WTC11 (cell line): ENCODE measurements at regions not wholly inside any gene's neighbourhood (a gene's known extent, or its start where the extent isn't known, plus 50 kb on each side); places are given as distances from the start of the nearest gene placed in this dataset.

Source experiments
- ATAC-seq: fragments of 200-7000 bp; cut with Tn5 transposase; 2 replicates; pipeline ENCODE4 v1.10.0; 2021; ENCODE audit warnings: mild to moderate bottlenecking, moderate library complexity
- CTCF ChIA-PET: fragments of 300-600 bp; sonication (Branson Sonifier 250); formaldehyde crosslinking; loops from one replicate; lab custom pipeline; 2021; ENCODE audit warnings: antibody characterized with exemption; lab: Charles Lee
- POLR2A ChIA-PET: fragments of 350-600 bp; sonication (Branson Sonifier 250); formaldehyde crosslinking; loops from one replicate; lab custom pipeline; 2021; ENCODE audit warnings: antibody characterized with exemption; lab: Charles Lee
- DNase-seq: peaks from one replicate; pipeline ENCODE4 v3.0.0; 2021; ENCODE audit warnings: low spot score
- H3K27ac Mint-ChIP-seq: 2 replicates; pipeline ENCODE4 v1.8.0; 2021; ENCODE audit warnings: mixed read lengths
- H3K27me3 Mint-ChIP-seq: 2 replicates; pipeline ENCODE4 v1.8.0; 2021; ENCODE audit warnings: low read depth, mild to moderate bottlenecking, moderate library complexity, mixed read lengths
- H3K36me3 Mint-ChIP-seq: 2 replicates; pipeline ENCODE4 v1.8.0; 2021; ENCODE audit warnings: mixed read lengths
- H3K4me1 Mint-ChIP-seq: 2 replicates; pipeline ENCODE4 v1.8.0; 2022; ENCODE audit warnings: mixed read lengths
- H3K4me3 Mint-ChIP-seq: 2 replicates; pipeline ENCODE4 v1.8.0; 2021; ENCODE audit warnings: mild to moderate bottlenecking, moderate library complexity, mixed read lengths
- H3K9me3 Mint-ChIP-seq: 2 replicates; pipeline ENCODE4 v1.8.0; 2021; ENCODE audit warnings: mixed read lengths
- ATF1 ChIP-seq: sonication (generic); formaldehyde crosslinking; IDR thresholded peaks from 2 replicates; pipeline ENCODE4 v1.8.1; 2023; ENCODE audit warnings: mild to moderate bottlenecking, moderate library complexity, missing genetic modification reagents
- EMX1 ChIP-seq: fragments of 250-450 bp; sonication (Bioruptor Pico); IDR thresholded peaks from 2 replicates; pipeline ENCODE4 v1.8.0; 2021; ENCODE audit warnings: mild to moderate bottlenecking
- GRHL2 ChIP-seq: fragments of 250-450 bp; sonication (Bioruptor Pico); IDR thresholded peaks from 2 replicates; pipeline ENCODE4 v1.8.0; 2022; ENCODE audit warnings: mild to moderate bottlenecking, moderate library complexity; ENCODE audit not compliant: insufficient replicate concordance, severe bottlenecking
- JUN ChIP-seq: sonication (generic); formaldehyde crosslinking; IDR thresholded peaks from 2 replicates; pipeline ENCODE4 v1.8.0; 2023; ENCODE audit warnings: mild to moderate bottlenecking, missing genetic modification reagents
- KAT7 ChIP-seq: sonication (generic); formaldehyde crosslinking; IDR thresholded peaks from 2 replicates; pipeline ENCODE4 v1.8.1; 2023; ENCODE audit warnings: missing genetic modification reagents, mild to moderate bottlenecking, borderline replicate concordance
- NFATC4 ChIP-seq: fragments of 250-450 bp; sonication (Bioruptor Pico); IDR thresholded peaks from 2 replicates; pipeline ENCODE4 v1.9.0; 2021; ENCODE audit warnings: mild to moderate bottlenecking
- PRRX2 ChIP-seq: fragments of 250-450 bp; sonication (Bioruptor Pico); IDR thresholded peaks from 2 replicates; pipeline ENCODE4 v1.8.0; 2021; ENCODE audit warnings: mild to moderate bottlenecking
- TP53 ChIP-seq: sonication (generic); formaldehyde crosslinking; IDR thresholded peaks from 2 replicates; pipeline ENCODE4 v1.8.1; 2023; ENCODE audit warnings: mild to moderate bottlenecking, missing genetic modification reagents
- ZNF219 ChIP-seq: sonication (generic); formaldehyde crosslinking; IDR thresholded peaks from 2 replicates; pipeline ENCODE4 v1.8.0; 2023; ENCODE audit warnings: missing genetic modification reagents, mild to moderate bottlenecking, borderline replicate concordance
- ZNF317 ChIP-seq: sonication (generic); formaldehyde crosslinking; IDR thresholded peaks from 2 replicates; pipeline ENCODE4 v1.8.1; 2023; ENCODE audit warnings: low read depth, mild to moderate bottlenecking, moderate library complexity, missing genetic modification reagents, borderline replicate concordance
- TF ChIP-seq, protein P1 (sequence below): fragments of 250-450 bp; sonication (Bioruptor Pico); conservative IDR thresholded peaks from 2 replicates; pipeline ENCODE4 v1.9.0; 2021; ENCODE audit warnings: mild to moderate bottlenecking
- TF ChIP-seq, protein P2 (sequence below): fragments of 250-450 bp; sonication (Bioruptor Pico); IDR thresholded peaks from 2 replicates; pipeline ENCODE4 v1.9.0; 2021; ENCODE audit warnings: mild to moderate bottlenecking
- TF ChIP-seq, protein P3 (sequence below): sonication (generic); formaldehyde crosslinking; IDR thresholded peaks from 2 replicates; pipeline ENCODE4 v1.8.1; 2022; ENCODE audit warnings: mild to moderate bottlenecking, moderate library complexity, missing genetic modification reagents
- TF ChIP-seq, protein P4 (sequence below): sonication (generic); formaldehyde crosslinking; IDR thresholded peaks from 2 replicates; pipeline ENCODE4 v1.8.1; 2023; ENCODE audit warnings: mild to moderate bottlenecking, missing genetic modification reagents, moderate library complexity

DNA sequence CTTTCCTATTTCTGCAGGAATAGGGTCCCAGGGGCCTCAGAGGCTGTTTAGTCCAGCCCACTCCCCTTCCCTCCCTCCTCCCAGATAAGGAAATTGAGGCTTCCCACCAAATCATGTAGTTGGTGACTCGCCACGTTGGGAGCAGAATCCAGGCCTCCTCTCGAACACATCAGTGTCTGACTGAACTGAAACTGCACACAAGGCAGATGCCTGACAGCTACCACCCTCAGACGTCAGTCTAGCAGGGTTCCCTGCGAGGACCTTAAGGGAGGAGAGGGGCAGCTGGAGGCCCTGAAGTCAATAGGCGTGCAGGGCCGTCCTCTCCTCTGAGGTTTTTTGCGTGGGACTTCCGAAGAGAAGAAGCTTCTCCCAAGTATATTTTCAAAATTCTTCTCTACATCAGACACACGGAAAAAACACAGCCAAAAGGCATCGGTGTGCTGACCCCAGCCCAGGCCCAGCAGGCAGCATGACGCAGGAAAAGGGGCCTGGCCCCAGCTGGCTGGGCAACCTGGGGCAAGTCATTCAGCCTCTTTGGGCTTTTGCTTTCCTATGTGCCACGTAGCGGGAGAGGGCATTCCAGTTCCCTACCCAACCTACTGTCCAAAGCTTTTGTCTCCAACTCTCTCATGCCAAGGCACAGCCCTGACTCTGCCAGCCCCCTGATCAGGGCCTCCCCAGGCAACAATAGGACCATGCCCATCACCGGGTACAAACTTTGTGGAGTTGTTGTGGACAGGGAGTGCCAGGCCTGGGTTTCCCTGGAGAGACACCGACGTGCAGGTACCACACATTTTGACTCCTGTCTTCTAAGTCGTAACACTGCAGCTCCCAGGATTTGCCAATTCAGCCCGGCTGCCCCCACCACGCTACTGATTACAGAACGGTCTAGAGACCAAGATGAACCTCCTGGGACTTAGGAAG, 283.1 kb downstream of the XXYLT1 start (continued):
- no peak for TF ChIP-seq ZNF317
- TF ChIP-seq, protein P1, sequence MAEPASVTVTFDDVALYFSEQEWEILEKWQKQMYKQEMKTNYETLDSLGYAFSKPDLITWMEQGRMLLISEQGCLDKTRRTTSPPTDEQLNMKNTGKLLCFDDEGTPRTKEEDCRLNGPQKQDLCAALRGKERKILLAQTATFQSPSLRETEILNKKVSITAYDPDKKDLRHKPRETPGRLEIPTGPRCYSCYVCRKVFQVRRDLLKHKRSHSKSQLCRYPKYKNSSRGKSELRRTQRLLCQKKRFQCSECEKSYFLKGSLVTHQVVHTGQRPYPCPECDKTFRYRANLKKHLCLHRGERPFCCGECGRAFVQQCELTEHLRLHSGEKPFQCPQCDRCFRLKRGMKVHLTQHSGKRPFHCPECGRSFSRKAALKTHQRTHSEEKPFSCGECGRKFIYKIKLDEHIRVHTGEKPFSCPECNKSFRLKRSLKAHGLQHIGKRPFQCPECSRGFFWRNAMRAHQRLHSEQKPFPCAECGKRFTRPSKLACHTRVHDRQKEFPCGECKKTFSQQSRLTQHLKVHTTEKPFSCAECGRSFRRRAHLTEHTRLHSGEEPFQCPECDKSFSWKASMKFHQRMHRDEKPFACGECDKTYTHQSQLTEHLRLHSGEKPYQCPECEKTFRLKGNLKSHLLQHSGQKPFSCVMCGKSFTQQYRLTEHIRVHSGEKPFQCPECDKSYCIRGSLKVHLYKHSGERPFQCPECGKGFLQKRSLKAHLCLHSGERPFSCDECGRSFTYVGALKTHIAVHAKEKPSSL (CRISPR knock-in tag): no peak
- TF ChIP-seq ATF1: no peak
- no peak for TF ChIP-seq JUN (CRISPR knock-in tag)
- TF ChIP-seq, protein P2, sequence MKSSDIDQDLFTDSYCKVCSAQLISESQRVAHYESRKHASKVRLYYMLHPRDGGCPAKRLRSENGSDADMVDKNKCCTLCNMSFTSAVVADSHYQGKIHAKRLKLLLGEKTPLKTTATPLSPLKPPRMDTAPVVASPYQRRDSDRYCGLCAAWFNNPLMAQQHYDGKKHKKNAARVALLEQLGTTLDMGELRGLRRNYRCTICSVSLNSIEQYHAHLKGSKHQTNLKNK (CRISPR knock-in tag): no peak

DNA sequence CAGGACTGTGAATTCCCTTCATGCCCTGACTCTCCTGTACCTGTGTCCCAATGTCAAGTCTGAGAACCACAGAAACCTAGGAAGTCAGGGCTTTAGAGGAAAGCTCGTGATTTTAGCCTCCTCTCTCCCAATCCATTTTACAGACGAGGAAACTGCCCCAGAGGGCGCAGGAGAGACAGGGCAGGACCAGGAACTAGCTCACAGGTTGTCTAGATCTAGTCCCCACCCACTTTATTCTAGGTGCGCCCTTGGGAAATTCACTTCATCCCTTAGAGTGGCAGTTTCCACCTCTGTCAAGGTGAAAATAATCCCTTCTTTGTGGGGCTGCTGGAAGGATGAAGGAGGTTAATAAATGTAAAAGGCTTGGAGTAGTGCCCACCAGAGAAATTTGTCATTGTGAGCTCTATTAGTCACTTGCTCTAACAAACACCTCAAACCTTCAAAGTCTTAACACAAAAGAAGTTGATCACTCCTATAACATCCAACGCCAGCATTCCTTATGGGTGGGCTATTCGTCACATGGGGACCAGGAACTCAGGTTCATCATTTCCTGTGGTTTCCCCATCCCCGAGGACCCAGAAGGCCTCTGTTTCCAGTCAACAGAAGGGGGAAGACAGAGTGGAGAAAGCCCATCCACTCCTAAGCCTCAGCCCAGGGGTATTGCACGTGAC, 282.3 kb downstream of the XXYLT1 start:
- Mint-ChIP-seq H3K9me3 (no peaks in the 10 kb centered on the region), H3K4me3 (no peak overlapping the region), H3K4me1 (peaks cover 4% of the 10 kb centered on the region; the same call in 1 of the 2 replicates), H3K36me3 (no peaks in the 10 kb centered on the region), H3K27ac (no peak overlapping the region), H3K27me3 (peaks cover 16% of the 10 kb centered on the region)
- POLR2A ChIA-PET: no interaction called here
- CTCF ChIA-PET: interaction anchor here (0.6 to 1.7 kb wide), 3 partner anchors 302 to 467 kb away, joined by 3 to 7 read pairs (median 3); no protein-coding TSS in a partner anchor
- DNase-seq (no peak), ATAC-seq (no peak)
- no peak for TF ChIP-seq PRRX2 (CRISPR knock-in tag)
- no peak for TF ChIP-seq NFATC4 (CRISPR knock-in tag)
- TF ChIP-seq EMX1 (CRISPR knock-in tag): no peak
- TF ChIP-seq, protein P3, sequence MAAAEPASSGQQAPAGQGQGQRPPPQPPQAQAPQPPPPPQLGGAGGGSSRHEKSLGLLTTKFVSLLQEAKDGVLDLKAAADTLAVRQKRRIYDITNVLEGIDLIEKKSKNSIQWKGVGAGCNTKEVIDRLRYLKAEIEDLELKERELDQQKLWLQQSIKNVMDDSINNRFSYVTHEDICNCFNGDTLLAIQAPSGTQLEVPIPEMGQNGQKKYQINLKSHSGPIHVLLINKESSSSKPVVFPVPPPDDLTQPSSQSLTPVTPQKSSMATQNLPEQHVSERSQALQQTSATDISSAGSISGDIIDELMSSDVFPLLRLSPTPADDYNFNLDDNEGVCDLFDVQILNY (CRISPR knock-in tag): no peak
- no peak for TF ChIP-seq TP53 (CRISPR knock-in tag)
- TF ChIP-seq KAT7 (CRISPR knock-in tag): no peak
- TF ChIP-seq, protein P4, sequence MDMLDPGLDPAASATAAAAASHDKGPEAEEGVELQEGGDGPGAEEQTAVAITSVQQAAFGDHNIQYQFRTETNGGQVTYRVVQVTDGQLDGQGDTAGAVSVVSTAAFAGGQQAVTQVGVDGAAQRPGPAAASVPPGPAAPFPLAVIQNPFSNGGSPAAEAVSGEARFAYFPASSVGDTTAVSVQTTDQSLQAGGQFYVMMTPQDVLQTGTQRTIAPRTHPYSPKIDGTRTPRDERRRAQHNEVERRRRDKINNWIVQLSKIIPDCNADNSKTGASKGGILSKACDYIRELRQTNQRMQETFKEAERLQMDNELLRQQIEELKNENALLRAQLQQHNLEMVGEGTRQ (CRISPR knock-in tag): no peak
- TF ChIP-seq, protein P1 (CRISPR knock-in tag): no peak

DNA sequence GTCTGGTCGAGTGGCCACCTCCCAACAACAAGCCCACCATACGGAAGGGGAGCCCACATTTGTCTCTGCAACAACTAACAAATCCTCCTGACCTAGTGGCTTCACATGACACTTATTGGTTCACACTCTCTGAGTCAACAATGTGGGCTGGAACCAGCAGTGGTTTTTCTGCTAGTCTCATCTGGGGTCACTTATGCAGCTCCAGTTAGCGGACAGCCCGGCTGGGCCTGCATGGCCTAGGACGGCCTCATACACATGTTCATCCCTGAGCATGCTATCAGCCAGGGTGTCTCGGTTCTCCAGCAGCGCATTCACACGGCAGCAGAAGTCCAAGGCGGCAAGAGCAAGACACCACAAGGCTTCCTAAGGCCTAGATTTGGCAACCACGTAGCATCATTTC, 281.7 kb downstream of the XXYLT1 start:
- no peak overlapping the region for H3K4me3 Mint-ChIP-seq
- CTCF ChIA-PET: no interaction called here
- POLR2A ChIA-PET: no interaction called here
- H3K27me3 Mint-ChIP-seq: peaks cover 14% of the 10 kb centered on the region
- no peak overlapping the region; the same call in 1 of the 2 replicates for H3K27ac Mint-ChIP-seq
- H3K4me1 Mint-ChIP-seq: peaks cover 4% of the 10 kb centered on the region; the same call in 1 of the 2 replicates
- TF ChIP-seq GRHL2 (CRISPR knock-in tag) (no peak), ZNF219 (CRISPR knock-in tag) (no peak)
- DNase-seq: no peak
- no peaks in the 10 kb centered on the region for H3K9me3 Mint-ChIP-seq
- no peaks in the 10 kb centered on the region for H3K36me3 Mint-ChIP-seq
- ATAC-seq: no peak
